RWPE1 (cell line): ENCODE measurements at regions not wholly inside any gene's neighbourhood (a gene's known extent, or its start where the extent isn't known, plus 50 kb on each side); places are given as distances from the start of the nearest gene placed in this dataset.

Source experiments
- CTCF ChIA-PET: fragments of 350-600 bp; sonication (Branson Sonifier 250); formaldehyde crosslinking; extraction: SDS; loops from one replicate; lab custom pipeline; 2021; lab: Yijun Ruan, JAX
- POLR2A ChIA-PET: fragments of 400-600 bp; formaldehyde crosslinking; extraction: SDS; loops from one replicate; lab custom pipeline; 2020; ENCODE audit warnings: antibody characterized with exemption; ENCODE audit not compliant: low non-redundant PET; lab: Yijun Ruan, JAX
- DNase-seq: peaks from one replicate; pipeline ENCODE4 v3.0.0; 2012; ENCODE audit warnings: low spot score
- H3K27ac ChIP-seq: fragments of 450-650 bp; 2 replicates; pipeline ENCODE4 v1.5.1; 2017
- TF ChIP-seq, protein P1 (sequence below): fragments of 450-650 bp; conservative IDR thresholded peaks from 2 replicates; pipeline ENCODE4 v1.5.1; 2017; ENCODE audit warnings: low read depth, mild to moderate bottlenecking

DNA sequence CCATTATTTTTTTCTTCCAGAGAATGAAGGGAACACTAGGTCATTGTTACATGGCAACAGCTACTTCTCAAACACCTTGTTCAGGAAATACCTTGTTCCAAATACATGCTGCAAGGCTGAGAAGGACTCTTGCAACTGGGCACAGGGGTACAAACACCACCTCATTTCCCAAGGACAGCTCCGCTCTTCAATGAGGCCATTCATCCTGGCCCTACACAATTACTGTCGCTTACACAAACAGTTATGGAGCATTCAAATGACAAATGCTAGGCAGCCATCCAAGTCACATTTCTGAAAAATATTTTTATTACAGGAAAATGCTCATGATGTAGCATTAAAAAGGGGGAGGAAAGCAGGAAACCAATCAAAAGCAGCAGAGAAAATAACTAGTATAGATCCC is 611.9 kb downstream of the DHX35 start:
- POLR2A ChIA-PET, result no interaction called here
- no peak overlapping the region for H3K27ac ChIP-seq
- CTCF ChIA-PET, result no interaction called here
- TF ChIP-seq, protein P1, sequence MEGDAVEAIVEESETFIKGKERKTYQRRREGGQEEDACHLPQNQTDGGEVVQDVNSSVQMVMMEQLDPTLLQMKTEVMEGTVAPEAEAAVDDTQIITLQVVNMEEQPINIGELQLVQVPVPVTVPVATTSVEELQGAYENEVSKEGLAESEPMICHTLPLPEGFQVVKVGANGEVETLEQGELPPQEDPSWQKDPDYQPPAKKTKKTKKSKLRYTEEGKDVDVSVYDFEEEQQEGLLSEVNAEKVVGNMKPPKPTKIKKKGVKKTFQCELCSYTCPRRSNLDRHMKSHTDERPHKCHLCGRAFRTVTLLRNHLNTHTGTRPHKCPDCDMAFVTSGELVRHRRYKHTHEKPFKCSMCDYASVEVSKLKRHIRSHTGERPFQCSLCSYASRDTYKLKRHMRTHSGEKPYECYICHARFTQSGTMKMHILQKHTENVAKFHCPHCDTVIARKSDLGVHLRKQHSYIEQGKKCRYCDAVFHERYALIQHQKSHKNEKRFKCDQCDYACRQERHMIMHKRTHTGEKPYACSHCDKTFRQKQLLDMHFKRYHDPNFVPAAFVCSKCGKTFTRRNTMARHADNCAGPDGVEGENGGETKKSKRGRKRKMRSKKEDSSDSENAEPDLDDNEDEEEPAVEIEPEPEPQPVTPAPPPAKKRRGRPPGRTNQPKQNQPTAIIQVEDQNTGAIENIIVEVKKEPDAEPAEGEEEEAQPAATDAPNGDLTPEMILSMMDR, result no peak
- no peak for DNase-seq

GRCh38 chr20:39571171-39571570 is 609.0 kb downstream of the DHX35 start:
- ChIA-PET POLR2A (no interaction called here), CTCF (no interaction called here)
- TF ChIP-seq, protein P1, result no peak
- H3K27ac ChIP-seq, result no peak overlapping the region
- DNase-seq, result no peak

DNA sequence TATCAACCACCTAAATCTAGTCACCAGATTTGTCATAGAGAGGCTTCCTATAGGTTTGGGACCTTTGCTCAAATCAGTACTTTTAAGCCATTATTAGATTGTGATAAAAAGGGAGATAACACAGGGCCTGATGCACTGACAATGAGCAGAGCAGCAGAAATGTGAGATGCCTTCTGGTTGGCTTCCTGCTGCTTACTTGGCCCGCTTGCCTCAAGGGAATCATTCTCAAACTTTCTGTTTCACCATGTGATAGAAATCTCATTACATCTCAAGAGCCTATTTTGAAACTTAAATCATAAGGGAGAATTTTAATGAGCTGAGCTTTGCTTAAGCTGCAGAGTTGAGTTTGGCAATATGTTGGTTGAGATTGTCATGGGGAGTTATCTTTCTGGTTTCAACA is 606.0 kb downstream of the DHX35 start:
- no peak overlapping the region for H3K27ac ChIP-seq
- TF ChIP-seq, protein P1, result no peak
- POLR2A ChIA-PET, result no interaction called here
- CTCF ChIA-PET, result interaction anchor here (0.5 kb wide), 1 partner anchor 486 kb away, joined by 3 read pairs; no protein-coding TSS in a partner anchor
- no peak for DNase-seq

DNA sequence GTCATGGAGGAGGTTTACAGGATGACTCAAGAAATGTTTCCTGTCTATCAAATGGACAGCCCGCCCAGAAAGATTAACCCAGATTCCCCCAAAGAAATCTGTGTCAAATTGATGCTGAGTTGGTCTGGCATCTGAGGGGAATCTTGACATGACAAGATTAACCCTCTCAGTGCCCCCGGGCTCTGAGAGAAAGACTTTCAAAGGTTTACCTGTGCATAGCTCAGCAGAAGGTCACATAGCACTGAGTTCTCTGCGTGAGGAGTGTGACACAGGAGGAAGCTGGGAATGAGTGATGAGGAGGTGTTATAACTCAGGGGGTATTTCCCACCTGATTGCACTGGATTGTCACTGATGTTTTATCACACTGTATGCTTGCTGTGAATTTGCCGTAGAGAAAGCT is 601.2 kb downstream of the DHX35 start:
- CTCF ChIA-PET, result no interaction called here
- POLR2A ChIA-PET, result no interaction called here
- TF ChIP-seq, protein P1, result no peak
- no peak for DNase-seq
- H3K27ac ChIP-seq, result no peak overlapping the region

DNA sequence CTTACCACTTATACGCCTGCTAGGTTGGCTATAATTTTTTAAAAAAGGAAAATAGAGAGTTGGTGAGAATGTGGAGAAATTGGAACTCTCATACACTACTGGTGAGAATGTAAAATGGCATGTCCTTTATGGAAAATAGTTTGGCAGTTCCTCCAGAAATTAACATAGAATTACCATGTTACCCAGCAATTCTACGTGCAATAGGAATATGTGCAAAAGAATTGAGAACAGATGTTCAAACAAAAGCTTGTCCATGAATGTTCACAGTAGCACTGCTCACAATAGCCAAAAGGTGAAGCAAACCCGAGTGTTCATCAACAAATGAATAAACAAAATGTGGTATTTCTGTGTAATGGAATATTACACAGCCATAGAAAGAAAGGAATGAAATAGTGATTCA is 592.2 kb downstream of the DHX35 start:
- CTCF ChIA-PET, result interaction anchor here (0.7 kb wide), 1 partner anchor 233 kb away, joined by 3 read pairs; no protein-coding TSS in a partner anchor
- no peak for DNase-seq
- H3K27ac ChIP-seq, result no peak overlapping the region
- TF ChIP-seq, protein P1, result no peak
- POLR2A ChIA-PET, result no interaction called here

GRCh38 chr20:39553120-39553519 is 591.0 kb downstream of the DHX35 start:
- H3K27ac ChIP-seq, result no peak overlapping the region
- no peak for DNase-seq
- TF ChIP-seq, protein P1, result no peak
- POLR2A ChIA-PET, result no interaction called here
- CTCF ChIA-PET, result no interaction called here

DNA sequence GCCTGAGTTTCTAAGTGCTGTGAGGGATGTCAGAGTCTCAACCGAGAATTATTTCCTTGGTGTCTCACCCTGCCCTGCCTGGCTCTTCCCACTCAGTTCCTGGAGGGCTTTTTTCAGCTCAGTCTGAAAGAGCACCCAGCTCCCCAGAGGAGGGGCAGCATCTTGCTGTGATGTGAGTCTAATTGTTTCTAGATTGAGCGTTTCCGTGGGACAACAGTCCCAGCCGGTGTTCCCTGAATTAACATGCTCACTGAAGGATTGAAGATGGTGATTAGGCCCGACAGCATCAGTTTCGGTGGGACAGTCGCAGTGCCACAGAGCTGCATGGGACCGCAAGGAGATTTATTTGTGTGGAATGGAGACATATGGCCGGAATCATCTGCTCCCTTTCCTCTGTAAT is 587.6 kb downstream of the DHX35 start:
- POLR2A ChIA-PET, result no interaction called here
- CTCF ChIA-PET, result interaction anchor here (0.6 kb wide), 1 partner anchor 363 kb away, joined by 3 read pairs; no protein-coding TSS in a partner anchor
- no peak overlapping the region for H3K27ac ChIP-seq
- DNase-seq, result no peak
- TF ChIP-seq, protein P1, result no peak
